OCI-LY3 (cell line): ENCODE measurements at regions not wholly inside any gene's neighbourhood (a gene's known extent, or its start where the extent isn't known, plus 50 kb on each side); places are given as distances from the start of the nearest gene placed in this dataset.
"Not testable (repeated sequence)": the region's sequence is repeated elsewhere in the genome, so short reads cannot be mapped to it uniquely, and the experiment has no call there.

Source experiments
- H2AFZ ChIP-seq: fragments of 200-600, 300-600 bp; shearing (Covaris generic); 2 replicates; pipeline ENCODE4 v1.6.0; 2014; ENCODE audit warnings: antibody characterized with exemption, low read depth, low read length
- H3K27ac ChIP-seq: fragments of 200-600, 300-600 bp; sonication (generic); 2 replicates; pipeline ENCODE4 v1.5.1; 2014; ENCODE audit warnings: mild to moderate bottlenecking, low read length, moderate library complexity, mixed read lengths
- H3K27me3 ChIP-seq: fragments of 200-600, 300-600 bp; sonication (generic); 2 replicates; pipeline ENCODE4 v1.6.1; 2014; ENCODE audit warnings: low read depth, low read length, mixed read lengths
- H3K36me3 ChIP-seq: fragments of 200-600, 300-600 bp; sonication (generic); replicated peaks from 2 replicates; pipeline ENCODE3; 2014; ENCODE audit warnings: low read depth, low read length, mixed read lengths
- H3K4me1 ChIP-seq: fragments of 300-600, 200-600 bp; sonication (generic); 2 replicates; pipeline ENCODE4 v1.6.1; 2014; ENCODE audit warnings: low read length, mixed read lengths
- H3K4me2 ChIP-seq: fragments of 200-600, 300-600 bp; sonication (generic); 2 replicates; pipeline ENCODE4 v1.6.1; 2014; ENCODE audit warnings: low read length, mixed read lengths
- H3K4me3 ChIP-seq: fragments of 300-600, 200-600 bp; sonication (generic); 2 replicates; pipeline ENCODE4 v1.5.1; 2014; ENCODE audit warnings: antibody characterized with exemption, mild to moderate bottlenecking, low read length, moderate library complexity
- H3K79me2 ChIP-seq: fragments of 300-600, 200-600 bp; shearing (Covaris generic); 2 replicates; pipeline ENCODE4 v1.6.1; 2014; ENCODE audit warnings: mild to moderate bottlenecking, low read length, mixed read lengths
- H3K9ac ChIP-seq: fragments of 300-600, 200-600 bp; shearing (Covaris generic); 2 replicates; pipeline ENCODE4 v1.6.0; 2014; ENCODE audit warnings: mild to moderate bottlenecking, low read length, moderate library complexity
- H3K9me3 ChIP-seq: fragments of 200-600, 300-600 bp; shearing (Covaris generic); 2 replicates; pipeline ENCODE4 v1.6.1; 2014; ENCODE audit warnings: low read length, mixed read lengths; ENCODE audit not compliant: insufficient read depth
- H4K20me1 ChIP-seq: fragments of 200-600, 300-600 bp; sonication (generic); 2 replicates; pipeline ENCODE4 v1.6.1; 2016; ENCODE audit warnings: low read length, mixed read lengths; ENCODE audit not compliant: insufficient read depth
- EZH2phosphoT487 ChIP-seq: fragments of 200-600 bp; shearing (Covaris generic); IDR thresholded peaks from 2 replicates; pipeline ENCODE4 v1.6.1; 2018; ENCODE audit warnings: antibody characterized with exemption, mixed run types, low read depth
- TF ChIP-seq, protein P1 (sequence below): fragments of 200-600, 300-600 bp; sonication (generic); IDR thresholded peaks from 2 replicates; pipeline ENCODE4 v1.5.1; 2014; ENCODE audit warnings: antibody characterized with exemption, low read length, low read depth

DNA sequence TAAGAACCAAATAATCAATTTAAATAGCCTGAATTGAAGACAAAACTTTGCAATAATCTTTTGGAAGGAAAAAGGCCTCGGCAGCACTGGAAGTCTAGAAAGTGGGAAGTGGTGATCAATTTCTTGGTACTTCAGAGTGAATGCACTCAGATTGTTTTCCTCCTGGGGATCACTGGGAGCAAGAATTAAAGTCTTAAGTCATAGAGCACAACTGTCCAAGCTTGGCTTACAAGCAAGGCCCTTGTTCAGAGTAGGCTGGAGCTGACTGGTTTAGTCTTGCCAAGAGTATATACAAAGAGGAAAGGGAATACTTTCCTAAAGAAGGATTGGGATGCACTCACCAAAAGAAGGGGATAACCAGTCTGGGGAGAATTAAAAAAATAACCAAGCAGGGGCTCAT is 637.1 kb downstream of the CCSER2 start:
- Histone ChIP-seq H2AFZ (no peak overlapping the region), H3K79me2 (no peaks in the 10 kb centered on the region), H4K20me1 (no peaks in the 10 kb centered on the region), H3K4me2 (no peak overlapping the region), H3K4me1 (no peaks in the 10 kb centered on the region), H3K9ac (no peak overlapping the region), H3K4me3 (no peak overlapping the region), H3K27ac (no peak overlapping the region), H3K9me3 (no peaks in the 10 kb centered on the region), H3K27me3 (no peaks in the 10 kb centered on the region), H3K36me3 (no peaks in the 10 kb centered on the region)
- TF ChIP-seq, protein P1, sequence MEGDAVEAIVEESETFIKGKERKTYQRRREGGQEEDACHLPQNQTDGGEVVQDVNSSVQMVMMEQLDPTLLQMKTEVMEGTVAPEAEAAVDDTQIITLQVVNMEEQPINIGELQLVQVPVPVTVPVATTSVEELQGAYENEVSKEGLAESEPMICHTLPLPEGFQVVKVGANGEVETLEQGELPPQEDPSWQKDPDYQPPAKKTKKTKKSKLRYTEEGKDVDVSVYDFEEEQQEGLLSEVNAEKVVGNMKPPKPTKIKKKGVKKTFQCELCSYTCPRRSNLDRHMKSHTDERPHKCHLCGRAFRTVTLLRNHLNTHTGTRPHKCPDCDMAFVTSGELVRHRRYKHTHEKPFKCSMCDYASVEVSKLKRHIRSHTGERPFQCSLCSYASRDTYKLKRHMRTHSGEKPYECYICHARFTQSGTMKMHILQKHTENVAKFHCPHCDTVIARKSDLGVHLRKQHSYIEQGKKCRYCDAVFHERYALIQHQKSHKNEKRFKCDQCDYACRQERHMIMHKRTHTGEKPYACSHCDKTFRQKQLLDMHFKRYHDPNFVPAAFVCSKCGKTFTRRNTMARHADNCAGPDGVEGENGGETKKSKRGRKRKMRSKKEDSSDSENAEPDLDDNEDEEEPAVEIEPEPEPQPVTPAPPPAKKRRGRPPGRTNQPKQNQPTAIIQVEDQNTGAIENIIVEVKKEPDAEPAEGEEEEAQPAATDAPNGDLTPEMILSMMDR = no peak
- no peak for TF ChIP-seq EZH2phosphoT487

DNA sequence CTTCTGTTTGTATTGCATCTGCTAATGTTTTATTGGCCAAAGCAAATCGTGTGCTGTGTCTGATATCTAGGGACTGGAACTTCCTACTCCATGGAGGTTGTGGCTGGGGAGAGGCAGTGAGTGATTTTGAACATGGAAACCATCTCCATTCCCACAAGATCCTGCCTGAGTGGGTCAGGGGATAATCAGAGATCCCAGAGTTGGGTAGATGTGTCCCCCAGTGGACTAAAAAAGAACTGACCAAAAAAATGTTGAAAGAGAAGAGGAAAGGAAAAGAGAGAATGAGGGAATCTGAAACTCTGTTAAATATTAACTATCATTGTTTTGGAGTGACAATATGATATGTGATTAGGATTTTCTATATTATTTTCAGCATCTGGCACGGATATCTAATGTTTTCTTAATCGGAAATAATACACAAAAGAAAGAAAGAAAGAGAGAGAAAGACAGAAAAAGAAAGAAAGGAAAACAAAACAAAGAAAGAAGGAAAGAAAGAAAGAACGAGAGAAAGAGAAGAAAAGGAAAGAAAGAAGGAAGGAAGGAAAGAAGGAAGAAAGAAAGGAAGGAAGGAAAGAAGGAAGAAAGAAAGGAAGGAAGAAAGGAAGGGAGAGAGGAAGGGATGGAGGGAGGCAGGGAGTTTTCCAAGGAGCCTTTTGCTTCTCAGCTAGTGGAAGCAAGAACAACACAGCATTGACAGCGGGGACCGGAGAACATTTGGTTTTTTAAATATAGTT is 638.5 kb downstream of the CCSER2 start:
- H3K27me3 ChIP-seq = no peaks in the 10 kb centered on the region
- H3K4me2 ChIP-seq = no peak overlapping the region
- TF ChIP-seq, protein P1 = no peak
- no peak for TF ChIP-seq EZH2phosphoT487
- no peaks in the 10 kb centered on the region for H3K79me2 ChIP-seq
- no peak overlapping the region for H3K4me3 ChIP-seq
- no peaks in the 10 kb centered on the region for H3K4me1 ChIP-seq
- H3K9me3 ChIP-seq = no peaks in the 10 kb centered on the region
- no peaks in the 10 kb centered on the region for H4K20me1 ChIP-seq
- H3K27ac ChIP-seq = no peak overlapping the region
- no peak overlapping the region for H2AFZ ChIP-seq
- H3K36me3 ChIP-seq = no peaks in the 10 kb centered on the region
- H3K9ac ChIP-seq = no peak overlapping the region

DNA sequence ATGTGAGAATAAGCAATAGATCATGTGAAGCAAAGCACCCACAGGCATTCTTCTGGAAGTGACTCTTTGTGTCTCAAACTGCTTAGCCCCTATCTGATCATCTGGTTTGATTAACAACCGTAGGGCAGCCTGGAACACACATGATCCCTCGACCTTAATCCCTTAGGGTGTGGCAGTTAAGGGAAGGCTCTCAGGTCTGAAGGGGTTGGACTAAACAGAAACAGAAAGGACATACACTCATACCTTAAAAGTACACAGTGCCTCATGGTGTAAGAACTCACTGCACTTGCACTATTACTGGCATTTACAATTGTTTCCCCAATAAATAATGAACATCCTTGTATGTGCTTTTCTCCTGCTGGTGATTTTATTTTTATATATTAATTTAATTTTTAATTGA is 640.9 kb downstream of the CCSER2 start:
- not testable (repeated sequence) for H2AFZ ChIP-seq, H3K27ac ChIP-seq, H3K36me3 ChIP-seq, H4K20me1 ChIP-seq, H3K4me1 ChIP-seq, H3K9me3 ChIP-seq, H3K79me2 ChIP-seq, H3K4me3 ChIP-seq, H3K27me3 ChIP-seq, H3K4me2 ChIP-seq, H3K9ac ChIP-seq

DNA sequence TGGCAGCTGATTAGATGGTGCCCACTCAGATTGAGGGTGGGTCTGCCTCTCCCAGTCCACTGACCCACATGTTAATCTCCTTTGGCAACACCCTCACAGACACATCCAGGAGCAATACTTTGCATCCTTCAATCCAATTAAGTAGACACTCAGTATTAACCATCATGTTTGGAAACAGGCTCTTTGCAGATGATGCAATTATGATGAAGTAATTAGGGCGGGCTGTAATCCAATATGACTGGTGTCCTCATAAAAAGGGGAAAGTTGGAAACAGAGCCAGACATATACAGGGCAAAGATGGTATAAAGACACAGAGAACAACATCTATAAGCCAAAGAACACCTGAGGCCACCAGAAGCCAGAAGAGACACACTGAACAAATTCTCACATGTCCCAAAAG is 658.6 kb downstream of the CCSER2 start:
- TF ChIP-seq, protein P1 = no peak
- TF ChIP-seq EZH2phosphoT487 = no peak
- Histone ChIP-seq H3K27ac (no peak overlapping the region), H3K9ac (no peak overlapping the region), H3K27me3 (no peaks in the 10 kb centered on the region), H3K4me3 (no peak overlapping the region), H3K36me3 (no peaks in the 10 kb centered on the region), H3K4me2 (no peak overlapping the region), H3K79me2 (no peaks in the 10 kb centered on the region), H2AFZ (no peak overlapping the region), H4K20me1 (no peaks in the 10 kb centered on the region), H3K4me1 (no peaks in the 10 kb centered on the region), H3K9me3 (no peaks in the 10 kb centered on the region)
